SIG-M5 treated with dmso at 0.1 percent for 504 hours (cell line): ENCODE measurements at regions not wholly inside any gene's neighbourhood (a gene's known extent, or its start where the extent isn't known, plus 50 kb on each side); places are given as distances from the start of the nearest gene placed in this dataset.
"Not testable (repeated sequence)": the region's sequence is repeated elsewhere in the genome, so short reads cannot be mapped to it uniquely, and the experiment has no call there.

Experiments used
- DNase-seq: peaks from one replicate; lab custom pipeline; 2025; ENCODE audit not compliant: unreplicated experiment; lab: John Stamatoyannopoulos, UW

DNA sequence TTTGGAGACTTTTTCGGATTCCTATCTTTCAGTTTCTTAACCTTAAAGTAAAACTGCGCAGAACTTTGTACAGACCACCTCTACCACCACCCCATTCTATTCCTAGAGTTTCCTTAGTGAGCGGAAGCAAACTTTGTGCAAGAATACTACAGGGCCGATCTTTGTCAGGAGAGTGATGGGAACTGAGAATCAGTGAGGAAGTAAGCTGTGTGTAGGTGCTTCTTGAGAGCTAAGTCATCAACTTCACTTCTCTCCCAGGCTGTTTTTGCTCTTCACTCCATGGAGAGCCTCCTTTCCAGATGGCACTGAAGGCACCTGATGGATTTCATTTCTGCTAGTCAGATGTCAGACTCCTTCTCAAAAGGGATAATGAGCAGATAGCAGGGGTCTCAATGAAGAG is 127.3 kb downstream of the SPATA31D1 start:
- DNase-seq: no peak

DNA sequence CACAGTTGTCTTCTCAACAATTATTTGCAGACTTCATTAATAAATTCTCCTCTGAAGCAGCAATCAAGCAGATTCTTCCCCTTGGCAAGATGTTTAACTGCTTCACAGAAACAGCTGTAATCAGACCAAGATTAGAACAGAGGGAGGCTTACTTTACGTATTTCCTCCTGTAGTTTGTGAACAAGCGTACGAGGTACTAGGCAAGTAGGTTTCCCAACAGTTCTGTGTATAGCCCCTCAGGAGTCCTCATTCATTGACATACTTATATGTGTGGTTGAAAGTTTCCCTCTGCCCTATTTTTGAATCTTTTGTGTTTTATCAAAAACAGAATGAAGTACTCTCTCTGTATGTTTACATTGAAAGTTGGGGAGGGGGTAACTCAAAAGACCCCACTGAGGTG is 128.0 kb downstream of the SPATA31D1 start:
- no peak for DNase-seq

- DNase-seq: no peak
Measured at GRCh38 chr9:82117026-82117811, 128.6 kb downstream of the SPATA31D1 start.

GRCh38 chr9:82122731-82123130 is 134.2 kb downstream of the SPATA31D1 start:
- DNase-seq: no peak

DNA sequence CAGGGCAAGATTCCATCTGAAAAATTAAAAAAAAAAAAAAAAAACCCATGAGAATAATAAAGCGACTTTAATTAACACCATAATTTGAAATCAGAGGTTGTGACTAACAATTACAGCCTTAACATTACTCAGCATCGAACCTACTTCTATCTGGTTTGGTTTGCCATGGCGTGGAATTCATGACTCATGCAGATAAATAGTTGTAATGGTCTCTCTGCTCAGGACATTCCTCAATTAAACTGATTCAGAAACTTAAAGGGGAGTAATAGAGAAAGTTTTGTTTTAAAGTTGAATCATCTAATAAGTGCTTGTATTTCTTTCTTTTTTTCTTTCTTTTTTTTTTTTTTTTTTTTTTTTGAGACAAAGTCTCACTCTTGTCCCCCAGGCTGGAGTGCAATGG is 135.5 kb downstream of the SPATA31D1 start:
- DNase-seq: no peak

- no peak for DNase-seq
Measured at GRCh38 chr9:82126256-82126655, 137.7 kb downstream of the SPATA31D1 start.

GRCh38 chr9:82127465-82127864 is 138.9 kb downstream of the SPATA31D1 start:
- no peak for DNase-seq

DNA sequence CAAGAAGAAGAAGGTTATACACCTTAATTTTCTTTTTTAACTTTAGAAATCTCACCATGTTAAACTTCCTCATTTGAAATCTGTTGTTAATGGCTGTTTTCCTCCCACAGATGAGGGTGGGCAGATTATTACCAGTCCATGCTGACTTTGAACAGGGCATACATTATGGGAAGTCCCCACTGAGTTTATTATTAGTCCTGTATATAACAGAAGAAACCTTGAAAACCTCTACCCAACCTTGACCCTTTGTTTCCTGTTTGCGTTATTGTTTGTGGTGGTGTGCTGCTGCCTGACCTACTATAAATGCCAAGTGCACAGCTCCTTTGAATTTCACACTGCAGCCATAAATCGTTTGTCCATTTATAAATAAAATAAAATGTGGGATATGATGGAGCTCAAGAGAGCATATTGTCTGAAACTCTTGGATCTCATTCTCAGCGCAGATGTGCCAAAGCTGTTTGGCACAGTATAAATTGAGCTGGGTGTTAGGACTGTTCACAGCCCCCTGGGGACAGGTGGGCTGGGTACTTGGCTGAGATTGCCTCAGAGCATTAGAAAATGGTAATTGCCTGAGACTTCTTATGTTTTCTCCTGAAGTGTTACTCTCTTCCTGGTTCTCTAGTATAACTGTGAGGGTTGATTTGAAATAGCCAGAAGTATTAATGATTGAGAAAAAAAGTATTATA is 139.6 kb downstream of the SPATA31D1 start:
- DNase-seq: no peak

GRCh38 chr9:82129708-82130107 is 141.1 kb downstream of the SPATA31D1 start:
- DNase-seq: no peak

- no peak for DNase-seq
Measured at GRCh38 chr9:82130331-82131042, 141.9 kb downstream of the SPATA31D1 start.

- DNase-seq: no peak
Measured at GRCh38 chr9:82131072-82131471, 142.5 kb downstream of the SPATA31D1 start.

GRCh38 chr9:82132024-82132423 is 143.5 kb downstream of the SPATA31D1 start:
- DNase-seq: no peak

- DNase-seq: no peak
Measured at GRCh38 chr9:82134010-82134409, 145.4 kb downstream of the SPATA31D1 start.

GRCh38 chr9:82135106-82135505 is 146.5 kb downstream of the SPATA31D1 start:
- no peak for DNase-seq

GRCh38 chr9:82138081-82138480 is 149.5 kb downstream of the SPATA31D1 start:
- DNase-seq: not testable (repeated sequence)

- DNase-seq: no peak
Measured at GRCh38 chr9:82140471-82140870, 151.9 kb downstream of the SPATA31D1 start.

- no peak for DNase-seq
Measured at GRCh38 chr9:82144803-82145202, 156.2 kb downstream of the SPATA31D1 start.

DNA sequence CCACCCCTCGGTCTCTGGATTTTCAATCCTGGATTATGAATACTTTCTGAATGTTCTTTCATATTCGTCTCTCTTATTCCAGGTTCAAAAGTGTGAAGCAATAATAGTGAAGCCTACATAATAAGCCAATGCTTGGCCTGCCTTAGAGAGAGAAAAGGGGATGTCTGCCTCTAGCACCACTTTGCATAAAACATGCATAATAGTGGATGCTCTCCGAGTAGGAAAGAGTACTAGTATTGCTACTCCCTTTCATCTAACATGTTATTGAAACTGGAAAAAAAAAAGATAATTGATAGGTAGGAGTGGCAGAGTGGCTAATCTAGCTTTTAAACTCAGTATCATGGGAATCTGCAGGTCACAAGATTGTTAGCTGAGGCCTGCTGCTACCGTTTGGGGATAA is 158.1 kb downstream of the SPATA31D1 start:
- no peak for DNase-seq

- no peak for DNase-seq
Measured at GRCh38 chr9:82147798-82148425, 159.3 kb downstream of the SPATA31D1 start.

- DNase-seq: no peak
Measured at GRCh38 chr9:82148426-82148810, 159.8 kb downstream of the SPATA31D1 start.

DNA sequence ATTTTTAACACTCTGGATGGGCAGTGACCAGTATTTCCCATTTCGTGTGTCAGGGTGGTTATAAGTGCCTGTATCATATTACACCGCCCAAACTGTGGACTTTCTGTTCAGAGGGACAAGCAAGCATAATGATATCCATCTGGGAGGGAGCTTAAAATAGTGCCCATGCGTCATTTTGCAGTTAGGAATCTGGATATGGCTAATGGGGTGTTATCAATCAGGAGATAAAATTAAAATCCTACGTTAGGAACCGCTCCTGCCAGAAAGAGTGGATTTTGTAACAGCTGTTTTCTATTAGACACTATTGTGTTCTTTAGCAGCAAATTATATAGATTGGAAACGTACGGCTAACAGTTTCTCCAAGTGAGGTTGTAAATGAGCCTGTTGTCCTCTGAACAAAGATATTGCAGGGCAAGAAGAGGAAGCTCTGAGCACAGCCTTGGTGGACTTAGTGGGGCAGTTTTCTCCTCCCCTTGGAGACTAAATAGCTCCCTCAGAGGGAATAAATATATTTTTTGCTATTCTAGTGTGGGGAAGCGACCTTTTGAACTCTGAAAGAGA is 160.4 kb downstream of the SPATA31D1 start:
- no peak for DNase-seq
